Liver (tissue), 8 donors: ENCODE measurements at regions not wholly inside any gene's neighbourhood (a gene's known extent, or its start where the extent isn't known, plus 50 kb on each side); places are given as distances from the start of the nearest gene placed in this dataset.

Experiments used
- DNase-seq: peaks from one replicate; pipeline ENCODE4 v3.0.0-alpha.2; 2017; ENCODE audit warnings: low spot score
- H3K27ac ChIP-seq, 2 donors: one replicate each; pipeline ENCODE4 v1.7.0; 2013; ENCODE audit warnings: inconsistent platforms in 2 of 2, low read length in 2 of 2, control low read depth in 1 of 2, low read depth in 1 of 2, mild to moderate bottlenecking in 1 of 2
- H3K27me3 ChIP-seq, 4 donors: one replicate each; pipeline versions ENCODE4 v1.6.1 to v1.7.0; 2013; ENCODE audit warnings: low read length in 3 of 4, inconsistent platforms in 1 of 4, mild to moderate bottlenecking in 1 of 4, moderate library complexity in 1 of 4; ENCODE audit not compliant: control insufficient read depth in 4 of 4, insufficient read depth in 4 of 4
- H3K36me3 ChIP-seq, 4 donors: one replicate each; pipeline versions ENCODE4 v1.6.1 to v1.7.0; 2013; ENCODE audit warnings: low read length in 3 of 4, mild to moderate bottlenecking in 3 of 4, low read depth in 1 of 4, moderate library complexity in 1 of 4; ENCODE audit not compliant: control insufficient read depth in 4 of 4, insufficient read depth in 3 of 4
- H3K4me1 ChIP-seq, 4 donors: one replicate each; pipeline versions ENCODE4 v1.6.1 to v1.7.0; 2013; ENCODE audit warnings: low read length in 3 of 4, mild to moderate bottlenecking in 3 of 4, moderate library complexity in 1 of 4; ENCODE audit not compliant: control insufficient read depth in 4 of 4, insufficient read depth in 4 of 4
- H3K4me3 ChIP-seq, 3 donors: one replicate each; pipeline versions ENCODE4 v1.6.1 to v1.7.0; 2013; ENCODE audit warnings: low read length in 3 of 3, control low read depth in 1 of 3, low read depth in 1 of 3, mild to moderate bottlenecking in 1 of 3
- H3K9ac ChIP-seq, 2 donors: one replicate each; pipeline ENCODE4 v1.7.0; 2013; ENCODE audit warnings: low read length in 2 of 2, mild to moderate bottlenecking in 2 of 2, moderate library complexity in 2 of 2, control low read depth in 1 of 2, low read depth in 1 of 2
- H3K9me3 ChIP-seq, 4 donors: one replicate each; pipeline versions ENCODE4 v1.6.1 to v1.7.0; 2013; ENCODE audit warnings: low read length in 3 of 4; ENCODE audit not compliant: control insufficient read depth in 4 of 4
- ATF3 ChIP-seq: IDR thresholded peaks from 2 replicates; pipeline ENCODE4 v1.6.1; 2016; ENCODE audit warnings: antibody characterized with exemption
- EGR1 ChIP-seq, 2 donors: IDR thresholded peaks; 2 replicates each; pipeline ENCODE4 v1.6.1; 2016 to 2018; ENCODE audit warnings: antibody characterized with exemption in 2 of 2, low read depth in 2 of 2
- FOXA1 ChIP-seq: IDR thresholded peaks from 2 replicates; pipeline ENCODE4 v1.6.1; 2016; ENCODE audit warnings: antibody characterized with exemption
- HNF4A ChIP-seq, 2 donors: conservative IDR thresholded peaks; 2 replicates each; pipeline ENCODE4 v1.6.1; 2016; ENCODE audit warnings: antibody characterized with exemption in 2 of 2, mild to moderate bottlenecking in 2 of 2
- HNF4G ChIP-seq: IDR thresholded peaks from 2 replicates; pipeline ENCODE4 v1.6.1; 2016; ENCODE audit warnings: antibody characterized with exemption
- JUND ChIP-seq, 2 donors: IDR thresholded peaks; 2 replicates each; pipeline ENCODE4 v1.6.1; 2016; ENCODE audit warnings: antibody characterized with exemption in 2 of 2
- NR2F2 ChIP-seq: IDR thresholded peaks from 2 replicates; pipeline ENCODE4 v1.6.1; 2016; ENCODE audit warnings: antibody characterized with exemption
- RAD21 ChIP-seq, 2 donors: IDR thresholded peaks; 2 replicates each; pipeline ENCODE4 v1.6.1; 2016; ENCODE audit warnings: antibody characterized with exemption in 2 of 2, mild to moderate bottlenecking in 2 of 2
- SP1 ChIP-seq: IDR thresholded peaks from 2 replicates; pipeline ENCODE4 v1.6.1; 2018; ENCODE audit warnings: antibody characterized with exemption, mild to moderate bottlenecking
- TAF1 ChIP-seq: conservative IDR thresholded peaks from 2 replicates; pipeline ENCODE4 v1.6.1; 2016; ENCODE audit warnings: antibody characterized with exemption, mild to moderate bottlenecking
- YY1 ChIP-seq: IDR thresholded peaks from 2 replicates; pipeline ENCODE4 v1.6.1; 2016; ENCODE audit warnings: antibody characterized with exemption, mild to moderate bottlenecking
- WGBS: extraction: QIAGEN DNeasy Blood & Tissue Kit; methylation state at CpG from one replicate; pipeline ENCODE4 v1.1.7; 2013; 5-methylcytosine and 5-hydroxymethylcytosine counted together
- TF ChIP-seq, protein P1 (sequence below): fragments of 150-350 bp; IDR thresholded peaks from 2 replicates; pipeline ENCODE4 v1.5.1; 2017; ENCODE audit warnings: improper control_type of control experiment, low read depth, low read length; ENCODE audit not compliant: missing input control
- TF ChIP-seq, protein P2 (sequence below): IDR thresholded peaks from 2 replicates; pipeline ENCODE4 v1.6.1; 2016; ENCODE audit warnings: antibody characterized with exemption
- donor health status: healthy.
- donor health status: healthy.
- donor health status: healthy.
- donor health status: healthy.
- donor health status: healthy.

GRCh38 chr4:30979402-30979801, 259.2 kb downstream of the PCDH7 start:
- Histone ChIP-seq H3K27ac (no peak overlapping the region), H3K36me3 (no peaks in the 10 kb centered on the region), H3K4me3 (no peak overlapping the region), H3K9ac (no peak overlapping the region), H3K27me3 (no peaks in the 10 kb centered on the region), H3K9me3 (no peaks in the 10 kb centered on the region), H3K4me1 (no peaks in the 10 kb centered on the region)
- DNase-seq = no peak
- TF ChIP-seq, protein P1, sequence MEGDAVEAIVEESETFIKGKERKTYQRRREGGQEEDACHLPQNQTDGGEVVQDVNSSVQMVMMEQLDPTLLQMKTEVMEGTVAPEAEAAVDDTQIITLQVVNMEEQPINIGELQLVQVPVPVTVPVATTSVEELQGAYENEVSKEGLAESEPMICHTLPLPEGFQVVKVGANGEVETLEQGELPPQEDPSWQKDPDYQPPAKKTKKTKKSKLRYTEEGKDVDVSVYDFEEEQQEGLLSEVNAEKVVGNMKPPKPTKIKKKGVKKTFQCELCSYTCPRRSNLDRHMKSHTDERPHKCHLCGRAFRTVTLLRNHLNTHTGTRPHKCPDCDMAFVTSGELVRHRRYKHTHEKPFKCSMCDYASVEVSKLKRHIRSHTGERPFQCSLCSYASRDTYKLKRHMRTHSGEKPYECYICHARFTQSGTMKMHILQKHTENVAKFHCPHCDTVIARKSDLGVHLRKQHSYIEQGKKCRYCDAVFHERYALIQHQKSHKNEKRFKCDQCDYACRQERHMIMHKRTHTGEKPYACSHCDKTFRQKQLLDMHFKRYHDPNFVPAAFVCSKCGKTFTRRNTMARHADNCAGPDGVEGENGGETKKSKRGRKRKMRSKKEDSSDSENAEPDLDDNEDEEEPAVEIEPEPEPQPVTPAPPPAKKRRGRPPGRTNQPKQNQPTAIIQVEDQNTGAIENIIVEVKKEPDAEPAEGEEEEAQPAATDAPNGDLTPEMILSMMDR = no peak
- TF ChIP-seq HNF4G (no peak), JUND (IDR thresholded peaks at IDR 0.05) (no peak), SP1 (no peak), ATF3 (no peak)
- TF ChIP-seq, protein P2, sequence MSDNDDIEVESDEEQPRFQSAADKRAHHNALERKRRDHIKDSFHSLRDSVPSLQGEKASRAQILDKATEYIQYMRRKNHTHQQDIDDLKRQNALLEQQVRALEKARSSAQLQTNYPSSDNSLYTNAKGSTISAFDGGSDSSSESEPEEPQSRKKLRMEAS = no peak
- 73% methylated on average over 2 of the region's 2 CpGs for WGBS

DNA sequence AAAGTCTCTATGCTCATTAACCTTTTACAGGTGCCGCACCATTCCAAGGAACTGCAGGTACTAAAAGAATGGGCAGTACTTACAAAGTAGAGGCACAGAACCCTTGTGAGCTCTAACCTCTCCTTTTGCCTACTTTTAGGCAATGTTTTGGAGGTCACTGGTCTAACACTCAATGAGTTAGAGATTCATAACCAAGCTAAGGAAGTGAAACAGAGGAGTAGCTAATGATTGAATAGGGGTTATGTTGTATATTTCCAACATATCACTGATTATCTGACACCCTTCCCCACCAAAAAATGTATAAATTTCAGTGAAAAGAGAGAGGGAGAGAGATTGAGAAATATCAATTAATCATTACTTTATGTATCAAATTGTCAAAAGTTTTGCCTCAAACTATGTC, 269.3 kb downstream of the PCDH7 start:
- Histone ChIP-seq H3K27ac (no peak overlapping the region), H3K36me3 (no peaks in the 10 kb centered on the region), H3K4me1 (no peaks in the 10 kb centered on the region), H3K4me3 (no peak overlapping the region), H3K27me3 (no peaks in the 10 kb centered on the region), H3K9me3 (no peaks in the 10 kb centered on the region), H3K9ac (no peak overlapping the region)
- no peak for DNase-seq
- TF ChIP-seq HNF4A (conservative IDR thresholded peaks at IDR 0.05) (no peak), RAD21 (IDR thresholded peaks at IDR 0.05) (no peak), TAF1 (no peak), ATF3 (no peak), FOXA1 (no peak), JUND (IDR thresholded peaks at IDR 0.05) (no peak), YY1 (no peak), HNF4G (no peak), SP1 (no peak)
- WGBS = 94% methylated on average over 1 of the region's 1 CpG

- H3K9me3 ChIP-seq = peaks cover 0 to 2% (median 0%) of the 10 kb centered on the region in 4 donors
- no peaks in the 10 kb centered on the region for H3K27me3 ChIP-seq
- no peak for TF ChIP-seq HNF4G
- no peak for TF ChIP-seq TAF1
- TF ChIP-seq NR2F2 = no peak
- TF ChIP-seq EGR1 (IDR thresholded peaks at IDR 0.05; ENCODE audit: low read depth in 2 of 2) = no peak
- DNase-seq = no peak
- no peak overlapping the region for H3K4me3 ChIP-seq
- H3K27ac ChIP-seq = no peak overlapping the region
- no peaks in the 10 kb centered on the region for H3K36me3 ChIP-seq
- H3K4me1 ChIP-seq = no peaks in the 10 kb centered on the region
- H3K9ac ChIP-seq = no peak overlapping the region
- WGBS = 68% methylated on average over 2 of the region's 2 CpGs
Observed at GRCh38 chr4:30996841-30997240, 276.7 kb downstream of the PCDH7 start.
